Activated naive CD4-positive, alpha-beta T cell treated with anti-CD3 and anti-CD28 coated beads, Interleukin-2, amount 50 U/mL, for 16 hours (primary cell): ENCODE measurements at regions not wholly inside any gene's neighbourhood (a gene's known extent, or its start where the extent isn't known, plus 50 kb on each side); places are given as distances from the start of the nearest gene placed in this dataset.
A peak's percentile ranks its signal among the peaks of the same experiment; 100 is the strongest.

Experiments
- DNase-seq: peaks from one replicate; pipeline ENCODE4 v3.0.0-alpha.2; 2020

DNA sequence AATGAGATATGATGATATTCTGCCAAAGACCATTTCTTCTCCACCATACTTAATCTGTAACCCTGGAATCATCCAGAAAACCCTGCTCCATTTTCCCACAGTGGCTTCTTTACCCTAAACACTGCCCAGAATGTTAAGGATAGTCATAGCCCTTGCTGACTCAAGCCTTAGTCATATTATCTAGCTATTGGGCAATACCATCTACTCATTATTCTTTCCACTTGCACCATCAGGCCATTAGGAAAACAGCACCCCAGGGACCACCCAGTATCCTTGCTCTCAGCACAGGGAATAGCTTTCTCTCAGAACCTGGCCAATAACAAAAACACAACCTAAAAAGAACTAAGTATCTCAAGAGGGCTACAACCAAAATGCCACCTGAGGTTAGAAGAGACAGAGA, 445.7 kb upstream of the SLC14A2 start:
- no peak for DNase-seq

DNA sequence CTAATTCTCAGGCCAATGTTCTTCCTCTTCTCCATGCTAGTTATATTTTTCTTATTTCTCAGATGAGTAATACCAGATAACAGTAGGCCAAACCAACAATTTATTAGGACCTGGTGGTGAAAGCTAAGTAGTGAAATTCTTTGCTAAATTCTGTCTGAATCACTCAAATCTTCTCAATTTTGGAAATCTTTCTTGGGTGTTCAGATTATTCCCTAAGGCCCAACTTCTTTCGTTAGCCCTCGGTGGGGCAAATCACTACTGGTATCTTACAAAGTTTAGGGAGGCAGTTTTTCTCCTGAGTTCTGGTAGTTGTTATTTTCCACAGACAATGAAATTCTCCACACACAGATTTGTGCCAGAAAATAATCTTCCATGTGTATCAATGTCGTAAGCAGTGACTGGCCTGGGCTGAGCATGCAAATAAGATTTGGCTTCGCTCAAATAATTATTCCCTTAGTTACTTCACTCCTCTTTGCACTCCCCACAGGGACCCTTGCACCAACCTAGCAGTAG, 443.5 kb upstream of the SLC14A2 start:
- DNase-seq: no peak

DNA sequence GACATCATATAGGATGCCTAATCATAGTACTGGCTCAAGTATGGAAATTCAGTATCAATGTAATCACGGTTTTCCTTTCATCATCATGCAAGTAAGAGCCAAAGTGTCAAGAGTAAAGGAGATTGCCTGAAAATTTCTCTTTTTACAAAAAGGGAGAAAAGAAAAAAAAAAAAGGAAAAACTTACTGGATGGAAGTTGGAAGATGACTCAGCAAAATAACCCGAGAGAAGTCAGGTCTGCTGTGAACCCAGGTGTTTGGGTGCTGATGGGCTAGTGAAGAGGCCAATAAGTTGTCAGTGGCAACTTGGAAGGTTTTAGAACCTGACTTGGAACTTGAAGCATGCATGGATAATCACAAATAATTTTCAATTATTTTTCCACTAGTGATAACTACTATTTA, 441.9 kb upstream of the SLC14A2 start:
- DNase-seq: no peak

DNA sequence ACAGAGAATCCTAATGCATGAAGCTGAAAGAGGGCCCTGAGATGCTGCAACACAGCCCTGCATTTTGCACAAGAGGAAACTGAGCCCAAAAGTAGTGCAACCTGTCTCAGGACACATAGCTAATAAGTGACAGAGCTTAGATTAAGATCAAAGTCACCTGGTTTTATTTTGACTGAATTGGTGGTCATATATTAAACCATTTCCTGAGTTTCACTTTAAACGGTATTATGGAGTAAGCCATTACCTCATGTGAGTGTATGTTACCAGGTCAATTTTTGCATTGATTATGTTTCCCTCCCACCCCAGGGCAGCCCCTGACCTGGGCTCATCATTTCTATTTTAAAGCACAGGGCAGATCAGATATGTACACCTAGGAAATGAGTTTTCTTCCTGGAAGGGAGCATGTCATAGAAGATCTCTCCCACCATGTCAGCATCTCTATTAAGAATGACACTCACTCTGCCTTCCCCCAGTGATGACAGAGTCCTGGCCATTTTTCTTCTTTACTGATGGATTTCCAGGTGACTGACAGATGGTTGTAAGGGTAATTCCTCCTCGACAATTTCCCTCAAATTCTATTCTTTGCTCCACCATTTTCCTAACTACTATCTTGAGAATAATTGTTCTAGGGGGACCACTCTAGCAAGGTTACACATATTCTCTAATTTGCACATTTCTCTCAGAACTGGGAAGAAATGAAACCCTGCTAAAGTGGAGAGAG, 441.3 kb upstream of the SLC14A2 start:
- no peak for DNase-seq

DNA sequence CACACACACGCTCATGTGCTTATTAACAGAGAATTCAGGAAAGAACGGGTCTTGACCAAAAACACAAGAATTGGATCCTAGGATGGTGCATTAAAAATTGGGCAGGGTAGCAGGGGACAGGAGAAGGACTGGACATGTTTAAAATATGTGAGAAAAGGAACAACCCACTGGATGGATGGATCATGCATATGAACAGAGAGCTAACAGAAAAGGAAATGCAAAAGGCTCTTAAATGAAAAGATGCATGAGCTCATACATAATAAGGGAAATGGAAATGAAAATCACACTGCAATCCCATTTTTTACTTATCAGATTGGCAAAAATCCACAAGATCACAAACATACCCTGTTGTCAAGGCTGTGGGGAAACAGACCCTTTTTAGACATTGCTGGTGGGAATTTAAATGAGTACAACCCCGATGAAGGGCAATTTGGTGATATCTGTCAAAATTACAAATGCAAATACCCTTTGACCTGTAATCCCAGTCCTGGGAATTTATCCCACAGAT, 440.6 kb upstream of the SLC14A2 start:
- DNase-seq: no peak

DNA sequence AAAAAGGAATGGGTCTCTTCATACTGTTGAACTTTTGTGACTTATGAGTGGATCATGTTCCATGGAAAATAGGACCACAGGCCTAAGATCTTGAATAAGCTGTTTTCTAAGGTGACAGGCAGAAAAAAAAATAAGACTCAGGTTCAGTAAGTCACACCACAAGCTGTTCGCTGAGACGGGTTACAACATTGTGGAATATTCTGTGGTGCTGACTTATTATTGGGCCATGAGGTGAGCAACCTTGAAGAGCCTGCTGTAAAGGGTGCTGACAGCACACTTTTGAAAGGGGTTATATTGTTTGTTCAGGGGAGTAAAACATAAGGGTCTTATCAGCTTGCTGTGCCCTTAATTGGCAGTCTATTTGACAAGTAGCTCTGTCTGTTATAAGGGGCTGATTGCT, 439.8 kb upstream of the SLC14A2 start:
- DNase-seq: no peak

DNA sequence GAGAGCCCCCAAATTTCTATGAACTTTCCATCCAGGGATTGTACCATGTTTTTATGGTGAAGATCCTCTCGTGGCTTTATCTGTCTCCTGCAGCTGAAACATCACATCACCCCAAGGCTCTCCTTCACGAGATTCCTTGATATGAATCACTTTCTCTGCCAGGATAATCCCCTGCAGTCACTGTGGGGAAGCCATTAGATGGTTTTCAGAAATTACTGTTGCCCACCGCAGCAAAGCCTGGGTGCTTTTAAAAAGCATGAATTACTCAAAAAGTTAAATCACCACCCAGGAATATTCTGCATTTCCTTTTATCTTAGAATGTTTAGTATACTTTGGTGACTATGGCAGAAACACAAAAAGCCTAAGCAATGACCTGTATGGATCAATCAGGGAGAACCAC, 428.4 kb upstream of the SLC14A2 start:
- DNase-seq: no peak

DNA sequence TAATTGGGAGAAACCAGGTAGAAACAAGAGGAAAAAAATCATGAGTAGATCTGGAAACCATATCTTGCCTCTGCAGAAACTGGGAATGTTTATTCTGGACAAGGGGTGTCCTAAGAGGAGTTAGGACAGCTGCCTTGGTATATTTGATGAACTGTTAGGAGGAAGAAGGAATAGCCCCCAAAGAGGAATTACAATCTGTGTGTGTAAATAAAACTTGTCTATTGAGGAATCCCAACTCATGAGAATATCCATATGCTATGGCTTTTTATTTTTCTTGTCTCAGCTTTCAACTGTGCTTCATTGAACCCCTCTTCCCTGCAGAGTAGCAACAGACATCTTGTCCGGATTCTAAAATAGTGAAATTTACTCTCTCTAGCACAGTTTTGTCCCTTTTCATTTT, 423.5 kb upstream of the SLC14A2 start:
- no peak for DNase-seq

DNA sequence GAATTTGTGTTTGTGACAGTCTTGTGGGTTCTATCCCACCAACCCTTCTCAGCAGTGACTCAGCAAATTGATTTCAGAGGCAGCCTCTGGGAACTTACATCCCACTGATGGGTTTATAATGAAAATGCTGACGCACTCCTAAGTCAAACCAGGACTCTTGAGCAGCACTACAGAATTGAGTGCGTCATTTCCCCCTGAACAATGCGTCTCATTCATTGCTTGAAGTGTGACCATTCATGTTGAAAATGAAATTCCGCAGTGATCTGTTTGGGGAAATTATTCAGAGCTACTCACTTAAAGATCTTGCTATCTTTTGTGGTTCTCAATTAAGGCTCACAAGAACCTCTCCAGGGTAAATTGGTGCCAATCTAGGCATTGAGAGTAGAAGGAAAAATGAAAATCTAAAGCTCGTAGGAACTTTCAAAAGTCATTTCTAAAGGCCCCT, 417.7 kb upstream of the SLC14A2 start:
- DNase-seq: no peak

DNA sequence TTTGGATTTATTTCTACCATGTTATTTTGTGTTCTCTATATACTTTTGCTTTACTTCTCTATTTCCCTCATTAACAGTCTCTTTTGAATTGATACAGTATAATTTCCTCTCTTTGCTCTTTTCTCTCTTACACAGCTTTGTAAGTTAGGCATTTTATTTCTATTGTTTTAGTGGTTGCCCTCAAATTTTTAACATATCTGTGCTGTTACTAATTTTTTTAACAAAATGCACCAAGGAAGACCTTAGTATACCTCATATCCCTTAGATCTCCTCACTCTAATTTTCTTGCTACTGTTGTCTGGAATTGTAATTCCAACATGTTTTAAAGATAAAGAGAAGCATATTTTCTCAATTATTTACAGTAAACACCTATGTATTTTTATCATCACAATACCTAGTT, 416.8 kb upstream of the SLC14A2 start:
- no peak for DNase-seq

DNA sequence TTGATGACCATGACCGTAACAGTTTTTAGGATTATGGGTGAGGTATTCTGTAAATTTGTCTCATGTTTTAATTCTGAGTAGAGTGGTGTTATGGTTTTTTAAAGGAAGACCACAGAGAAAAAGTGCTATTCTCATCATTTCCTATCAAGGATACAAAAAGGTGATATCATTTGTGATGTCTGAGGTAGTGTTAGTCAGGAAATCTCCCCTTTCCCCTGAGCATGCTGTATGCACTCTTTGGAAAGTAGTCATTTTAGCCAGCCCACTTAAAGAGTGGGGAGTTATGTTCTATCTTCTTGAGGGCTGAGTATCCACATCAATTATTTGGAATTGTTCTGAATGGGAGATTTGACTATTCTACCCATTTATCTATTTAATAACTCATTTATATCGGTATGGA, 414.2 kb upstream of the SLC14A2 start:
- no peak for DNase-seq

DNA sequence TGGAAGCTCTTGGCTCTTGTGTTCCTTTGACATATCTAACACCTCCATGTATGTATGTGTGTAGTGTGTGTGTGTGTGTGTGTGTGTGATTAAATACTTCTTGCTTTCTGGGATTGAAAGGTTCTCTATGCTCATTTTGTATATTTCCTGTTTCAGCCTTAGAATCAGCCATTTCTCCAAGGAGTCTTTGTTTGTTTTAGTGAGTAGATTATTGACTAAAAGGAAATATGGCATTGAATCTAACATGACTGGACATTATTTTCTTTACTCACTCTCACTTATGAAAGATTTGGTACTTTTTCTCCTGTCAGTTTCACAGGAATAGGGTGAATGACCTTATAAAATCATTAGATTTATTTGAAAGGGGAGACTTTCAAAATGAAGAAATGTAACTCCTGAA, 413.8 kb upstream of the SLC14A2 start:
- no peak for DNase-seq

DNA sequence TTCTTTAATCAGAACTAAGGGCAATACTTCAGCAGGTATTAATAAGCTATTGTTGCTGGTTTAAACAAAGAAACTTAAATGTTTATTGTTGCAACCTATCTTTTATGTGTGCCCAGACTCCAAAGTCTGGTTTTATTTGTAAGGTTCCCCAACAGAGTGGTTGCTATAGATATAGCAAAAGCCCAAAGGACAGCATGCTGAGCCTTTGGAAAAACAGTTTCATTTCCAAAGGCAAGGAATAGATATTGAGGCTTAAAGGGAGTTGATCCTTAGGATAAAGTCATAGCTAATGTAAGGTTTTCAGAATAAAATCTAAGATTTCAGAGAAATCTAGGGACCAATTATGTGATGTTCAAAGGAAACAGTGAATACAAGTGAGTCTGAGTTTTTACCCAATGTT, 413.2 kb upstream of the SLC14A2 start:
- no peak for DNase-seq

DNA sequence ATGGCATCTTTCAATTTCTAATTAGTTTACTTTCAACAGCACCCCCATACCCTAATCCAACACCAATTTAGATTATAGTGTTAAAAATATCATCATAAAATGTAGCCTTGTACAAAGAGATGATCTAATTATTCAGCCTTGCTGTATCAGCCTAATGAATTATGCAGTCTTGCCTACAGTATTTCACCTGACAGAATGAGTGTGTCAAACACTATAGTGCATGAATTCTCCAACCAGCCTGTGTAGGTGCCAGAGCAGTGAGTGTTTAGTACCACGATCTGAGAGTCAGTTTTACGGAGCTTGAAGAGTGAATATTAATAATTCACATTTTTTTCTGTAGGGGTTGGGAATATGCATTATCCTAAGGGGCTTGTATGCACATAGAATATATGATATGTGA, 411.6 kb upstream of the SLC14A2 start:
- DNase-seq: no peak

DNA sequence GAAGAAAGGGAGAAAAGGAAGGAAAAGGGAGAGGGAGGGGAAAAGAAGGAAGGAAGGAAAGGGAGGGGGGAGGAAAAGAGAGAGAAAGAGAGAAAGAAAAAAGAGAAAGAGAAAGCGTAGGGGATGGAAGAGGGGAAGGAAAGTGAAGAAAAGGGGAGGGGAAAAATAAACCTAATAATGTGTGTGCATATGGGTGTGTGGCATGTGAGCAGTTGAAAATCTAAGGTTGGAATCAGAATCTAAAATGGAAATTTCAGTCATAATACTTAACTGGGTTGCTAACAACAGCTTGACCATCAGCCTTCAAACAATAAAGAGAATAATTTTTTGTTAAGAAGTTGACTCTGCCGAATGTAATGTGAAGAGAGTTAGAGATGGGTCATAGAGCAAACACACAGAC, 407.9 kb upstream of the SLC14A2 start:
- DNase-seq: no peak

DNA sequence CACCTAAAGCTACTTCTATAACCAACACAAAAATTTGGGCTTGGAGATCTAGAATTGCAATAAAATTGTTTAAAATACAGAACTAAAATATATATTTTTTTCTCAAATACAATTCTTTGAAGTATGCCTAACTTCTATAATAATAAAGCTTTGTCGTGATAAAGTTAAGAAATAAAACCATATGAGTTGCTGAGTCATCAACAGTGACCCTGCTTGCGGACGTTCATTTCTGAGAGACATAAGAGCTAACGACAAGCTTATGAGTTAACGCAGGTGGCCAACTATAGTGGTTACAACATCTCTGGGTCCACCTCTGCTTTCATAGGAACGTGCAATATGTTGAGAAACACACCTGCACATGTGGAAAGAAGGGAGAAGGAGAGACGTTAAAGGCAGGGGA, 407.1 kb upstream of the SLC14A2 start:
- DNase-seq: no peak

DNA sequence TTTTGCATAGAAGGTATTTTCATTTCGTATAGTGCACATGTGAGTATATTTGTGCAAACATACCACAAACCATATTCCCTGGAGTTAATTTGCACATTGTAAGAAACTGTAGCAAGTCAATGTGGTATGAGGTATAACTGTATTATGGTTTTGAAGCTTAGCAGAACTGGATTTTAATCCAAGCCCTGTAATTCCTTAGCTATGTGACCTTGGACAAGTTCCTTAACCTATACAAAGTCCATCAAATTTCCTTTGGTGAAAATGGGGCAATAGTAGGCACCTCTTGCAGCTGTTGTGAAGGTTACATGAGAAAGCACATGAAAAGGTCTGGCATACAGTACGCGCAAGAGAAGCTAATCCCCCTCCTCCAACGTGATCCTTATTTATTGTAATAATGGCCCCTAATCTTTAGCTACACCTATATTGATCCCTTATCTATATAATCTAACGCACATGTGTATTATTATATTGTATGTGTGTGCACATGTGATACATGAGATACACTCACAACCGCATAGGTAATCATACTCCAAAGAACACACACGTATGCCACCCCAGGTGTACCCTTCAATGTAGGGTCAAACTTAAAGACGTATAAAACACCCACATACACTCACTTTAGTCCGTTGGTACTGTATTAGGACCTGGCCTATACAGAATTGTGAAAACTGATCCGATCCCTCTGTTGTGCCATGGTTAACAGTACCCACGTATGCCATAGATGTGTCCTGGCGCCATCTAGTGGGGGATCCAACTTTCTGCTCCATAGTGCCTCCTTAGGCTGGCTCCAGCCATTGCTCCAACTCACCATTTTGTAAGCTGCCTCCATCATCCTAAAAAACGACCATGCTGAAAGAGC, 402.9 kb upstream of the SLC14A2 start:
- DNase-seq: peak; percentile 45

DNA sequence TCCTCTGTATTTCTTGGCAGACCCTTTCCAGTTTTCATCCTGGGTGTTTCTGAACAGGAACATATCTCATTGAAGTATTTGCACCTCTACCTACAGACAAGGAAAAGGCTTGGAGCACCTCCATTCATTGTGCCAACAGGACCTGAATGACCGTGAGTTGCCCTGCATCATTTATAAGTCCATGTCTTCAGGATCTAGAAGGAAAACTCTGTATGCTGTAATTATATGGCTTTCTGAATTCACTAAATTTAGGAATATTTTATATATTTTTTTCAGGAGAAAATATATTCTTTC, 402.3 kb upstream of the SLC14A2 start:
- DNase-seq: no peak

DNA sequence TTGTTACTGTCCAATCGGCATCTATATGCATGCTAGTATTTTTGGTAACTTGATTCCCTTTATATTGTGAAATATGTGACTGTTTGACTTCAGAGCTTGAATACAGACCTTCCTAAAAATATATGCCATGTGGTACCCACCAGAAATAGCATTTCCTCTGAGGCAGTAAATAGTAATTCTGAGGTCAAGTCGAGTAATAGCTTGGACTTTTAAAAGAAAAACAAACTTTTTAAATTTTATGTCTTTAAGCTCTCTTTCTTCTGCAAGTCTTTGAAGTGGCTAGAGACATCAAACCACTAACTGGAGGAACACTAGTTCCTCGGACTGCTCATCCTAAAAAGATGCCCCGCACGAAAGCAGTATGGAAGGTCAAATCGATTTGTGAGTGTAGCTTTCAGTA, 396.8 kb upstream of the SLC14A2 start:
- DNase-seq: no peak

DNA sequence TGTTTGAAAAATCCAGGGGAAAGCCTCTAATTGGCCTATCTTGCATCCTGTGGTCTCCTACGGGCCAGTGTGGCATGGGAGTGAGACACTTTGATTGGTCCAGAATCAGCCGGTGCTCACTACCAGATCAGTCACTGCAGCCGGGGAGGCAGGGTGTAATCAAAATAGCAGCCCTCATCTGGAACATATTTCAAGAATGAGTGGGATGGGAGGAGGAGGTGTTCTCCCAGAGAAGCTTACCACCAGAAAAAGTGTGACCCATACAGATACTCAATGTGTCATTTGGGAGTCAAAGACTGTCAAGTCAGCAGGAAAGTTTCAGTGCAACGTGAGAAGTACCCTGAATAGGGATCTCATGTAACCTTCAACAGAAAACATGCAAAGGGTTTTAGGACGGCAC, 393.9 kb upstream of the SLC14A2 start:
- no peak for DNase-seq

DNA sequence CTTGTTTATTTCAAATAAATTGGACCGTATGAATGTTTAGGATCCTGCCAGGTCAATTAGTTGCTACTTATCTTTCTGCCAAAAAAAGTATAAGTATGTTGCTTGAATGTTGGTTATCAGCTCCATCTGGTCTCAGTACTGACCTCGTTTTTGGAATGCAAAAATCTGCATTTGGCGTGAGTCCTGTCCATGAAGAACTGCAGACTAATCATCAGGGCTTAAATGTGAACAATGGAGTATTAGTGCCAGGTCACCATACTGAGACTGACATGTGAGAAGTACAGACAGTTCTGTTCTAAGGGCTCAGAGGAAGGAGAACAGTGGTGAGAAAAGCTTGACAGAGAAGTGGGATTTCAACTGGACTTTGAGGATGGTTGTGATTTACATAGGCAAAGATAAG, 393.1 kb upstream of the SLC14A2 start:
- DNase-seq: no peak

DNA sequence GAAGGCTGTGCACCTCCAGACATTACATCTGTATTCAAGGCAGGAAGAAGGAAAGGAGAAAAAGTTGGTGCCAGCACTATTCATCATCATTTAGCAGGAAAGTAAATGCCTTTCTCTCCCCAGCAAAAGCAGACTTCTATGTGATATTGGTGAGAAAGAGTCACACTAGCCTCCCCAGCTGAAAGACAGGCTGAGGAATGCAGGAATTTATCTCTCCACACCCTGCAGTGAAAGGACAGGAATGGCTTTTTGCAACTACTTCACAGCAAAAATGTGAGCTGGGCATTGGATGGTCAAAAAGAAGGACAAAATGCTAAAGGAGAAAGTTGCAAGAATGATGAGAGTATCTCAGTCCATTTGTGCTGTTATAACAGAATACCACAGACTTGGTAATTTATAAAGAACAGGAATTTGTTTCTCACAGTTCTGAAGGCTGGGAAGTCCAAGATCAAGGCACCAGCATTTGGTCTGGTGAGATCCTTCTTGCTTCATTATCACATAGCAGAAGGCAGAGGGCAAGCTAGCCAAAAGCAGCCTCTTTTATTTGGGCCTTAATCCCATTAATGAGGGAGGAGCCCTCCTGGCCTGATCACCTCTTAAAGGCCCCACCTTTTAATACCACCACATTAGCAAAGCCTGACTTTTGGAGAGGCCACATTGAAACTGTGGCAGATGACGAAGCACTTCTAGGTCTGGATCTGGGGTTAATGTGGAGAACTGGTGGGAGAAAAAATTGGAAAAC, 388.1 kb upstream of the SLC14A2 start:
- DNase-seq: no peak

DNA sequence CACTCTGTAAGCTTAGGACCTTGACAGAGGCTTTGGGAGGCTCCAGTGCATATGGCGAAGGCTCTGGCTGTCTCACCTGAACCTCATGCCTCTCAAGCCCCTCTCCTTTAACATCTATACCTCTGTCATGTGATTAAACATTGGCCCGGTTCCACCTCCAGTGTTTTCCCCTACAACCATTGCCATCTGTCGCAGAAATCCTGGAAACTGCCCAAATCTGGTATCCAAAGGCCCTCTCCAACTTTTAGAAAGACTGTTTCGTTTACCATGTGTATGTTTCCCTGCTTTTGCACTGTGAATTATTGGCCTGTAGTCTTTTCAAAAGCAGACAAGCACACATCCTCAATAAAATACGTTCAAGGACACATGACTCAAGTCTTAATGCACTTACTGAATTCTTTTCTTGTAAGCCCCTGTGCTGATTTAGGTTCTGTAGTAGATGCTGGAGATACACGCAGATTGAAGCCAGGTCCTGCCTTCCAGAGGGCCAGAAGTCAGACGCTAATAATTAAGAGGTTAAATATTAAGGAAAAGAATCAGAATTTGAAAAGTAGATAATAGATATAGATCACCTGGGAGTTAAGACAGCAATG, 386.4 kb upstream of the SLC14A2 start:
- DNase-seq: no peak
